HG02610 (cell line): ENCODE measurements at regions not wholly inside any gene's neighbourhood (a gene's known extent, or its start where the extent isn't known, plus 50 kb on each side); places are given as distances from the start of the nearest gene placed in this dataset.

Experiments used
- ATAC-seq: cut with Tn5 transposase; IDR thresholded peaks from one replicate; pipeline ENCODE4 v1.9.1; 2021; ENCODE audit warnings: mild to moderate bottlenecking, moderate library complexity; ENCODE audit not compliant: unreplicated experiment

GRCh38 chr21:24197132-24197643, 1410.1 kb downstream of the MRPL39 start:
- no peak for ATAC-seq

GRCh38 chr21:24188506-24188905, 1418.8 kb downstream of the MRPL39 start:
- no peak for ATAC-seq

GRCh38 chr21:24183077-24183476, 1424.2 kb downstream of the MRPL39 start:
- ATAC-seq, result no peak

- ATAC-seq, result no peak
Measured at GRCh38 chr21:24179110-24179509, 1428.2 kb downstream of the MRPL39 start.

- ATAC-seq, result no peak
Measured at GRCh38 chr21:24175106-24175505, 1432.2 kb downstream of the MRPL39 start.

- ATAC-seq, result no peak
Measured at GRCh38 chr21:24171736-24172135, 1435.5 kb downstream of the MRPL39 start.

- no peak for ATAC-seq
Measured at GRCh38 chr21:24163539-24163938, 1443.7 kb downstream of the MRPL39 start.

GRCh38 chr21:24160528-24160927, 1446.8 kb downstream of the MRPL39 start:
- ATAC-seq, result no peak

- no peak for ATAC-seq
Measured at GRCh38 chr21:24153137-24153536, 1454.1 kb downstream of the MRPL39 start.

- ATAC-seq, result no peak
Measured at GRCh38 chr21:24150753-24151152, 1456.5 kb downstream of the MRPL39 start.

- no peak for ATAC-seq
Measured at GRCh38 chr21:24148461-24148860, 1458.8 kb downstream of the MRPL39 start.

- no peak for ATAC-seq
Measured at GRCh38 chr21:24147674-24148073, 1459.6 kb downstream of the MRPL39 start.

GRCh38 chr21:24131056-24131455, 1476.2 kb downstream of the MRPL39 start:
- no peak for ATAC-seq

GRCh38 chr21:24127651-24128050, 1479.6 kb downstream of the MRPL39 start:
- no peak for ATAC-seq

GRCh38 chr21:24123785-24124184, 1483.5 kb downstream of the MRPL39 start:
- ATAC-seq, result no peak

GRCh38 chr21:24118738-24119459, 1488.4 kb downstream of the MRPL39 start:
- ATAC-seq, result no peak

- ATAC-seq, result no peak
Measured at GRCh38 chr21:24115141-24115540, 1492.1 kb downstream of the MRPL39 start.

GRCh38 chr21:24112020-24112419, 1495.3 kb downstream of the MRPL39 start:
- no peak for ATAC-seq

GRCh38 chr21:24110846-24111245, 1496.4 kb downstream of the MRPL39 start:
- ATAC-seq, result no peak

GRCh38 chr21:24097181-24097580, 1510.1 kb downstream of the MRPL39 start:
- ATAC-seq, result no peak

GRCh38 chr21:24096651-24097050, 1510.6 kb downstream of the MRPL39 start:
- ATAC-seq, result no peak

- ATAC-seq, result no peak
Measured at GRCh38 chr21:24093032-24093431, 1514.2 kb downstream of the MRPL39 start.

- no peak for ATAC-seq
Measured at GRCh38 chr21:24076179-24076578, 1531.1 kb downstream of the MRPL39 start.
